K562 (cell line): ENCODE measurements at regions not wholly inside any gene's neighbourhood (a gene's known extent, or its start where the extent isn't known, plus 50 kb on each side); places are given as distances from the start of the nearest gene placed in this dataset.

ENCODE experiments used
- ATAC-seq: fragments of 200-7000 bp; cut with Tn5 transposase; 3 replicates; pipeline ENCODE4 v1.9.1; 2020; ENCODE audit warnings: moderate library complexity
- BruUV-seq: library from RNA; stranded (reverse); fragments of 400-500 nt; replicated peaks from 2 replicates; lab custom pipeline; 2021; lab: Mats Ljungman, UMichigan
- CTCF ChIA-PET: fragments of 300-600 bp; formaldehyde crosslinking; extraction: SDS; loops from one replicate; lab custom pipeline; 2021; ENCODE audit warnings: low intra/inter-chr PET ratio; lab: Yijun Ruan, JAX
- POLR2A ChIA-PET: fragments of 300-600, 350-650 bp; sonication (Branson Sonifier 250); formaldehyde crosslinking; extraction: SDS; loops from one replicate; lab custom pipeline; 2021; ENCODE audit warnings: antibody characterized with exemption, inconsistent platforms; lab: Yijun Ruan, JAX
- DNase-seq, 4 experiments: peaks; one replicate each; pipeline versions ENCODE4 v3.0.0 to v3.0.0-alpha.2; 2011 to 2018; ENCODE audit warnings: low spot score in 3 of 4, mixed read lengths in 3 of 4; ENCODE audit errors: extremely low read depth in 1 of 4
- FAIRE-seq: peaks from 2 replicates; lab custom pipeline; 2011; peaks lifted over from hg19 to GRCh38; lab: Jason Lieb, UNC
- H2AFZ ChIP-seq: 2 replicates; pipeline ENCODE4 v1.6.0; 2011; ENCODE audit warnings: low read depth, low read length, control low read depth, inconsistent platforms
- H3K27ac ChIP-seq: fragments of 200-600 bp; 3 replicates; pipeline ENCODE4 v1.8.0; 2011; ENCODE audit warnings: low read depth, mild to moderate bottlenecking, control low read depth, inconsistent platforms, low read length, moderate library complexity, mixed read lengths; ENCODE audit errors: extremely low read depth
- H3K27me3 ChIP-seq, 2 experiments: fragments of 300-600 bp in 1 of 2; 2 replicates in 1 of 2; 3 replicates in 1 of 2; pipeline versions ENCODE4 v1.6.0 to v1.8.0; 2011; ENCODE audit warnings: inconsistent platforms in 2 of 2, low read length in 2 of 2, mild to moderate bottlenecking in 1 of 2, mixed read lengths in 1 of 2, moderate library complexity in 1 of 2; ENCODE audit not compliant: control insufficient read depth in 2 of 2, insufficient read depth in 2 of 2
- H3K36me3 ChIP-seq: fragments of 300-600 bp; 3 replicates; pipeline ENCODE4 v1.8.0; 2011; ENCODE audit warnings: mild to moderate bottlenecking, low read length, inconsistent platforms; ENCODE audit not compliant: control insufficient read depth, insufficient read depth
- H3K4me1 ChIP-seq, 2 experiments: fragments of 200-600 bp in 1 of 2; replicated peaks in 1 of 2; 2 replicates in 1 of 2; 3 replicates in 1 of 2; pipeline versions ENCODE4 v1.5.1 to v1.8.0; 2011; ENCODE audit warnings: inconsistent platforms in 2 of 2, low read length in 2 of 2, mild to moderate bottlenecking in 1 of 2, mixed read lengths in 1 of 2, moderate library complexity in 1 of 2; ENCODE audit not compliant: control insufficient read depth in 2 of 2, insufficient read depth in 2 of 2
- H3K4me2 ChIP-seq: 2 replicates; pipeline ENCODE4 v1.6.1; 2011; ENCODE audit warnings: low read length, control low read depth, inconsistent platforms, mixed read lengths; ENCODE audit not compliant: insufficient read depth
- H3K4me3 ChIP-seq: fragments of 200-600 bp; sonication (generic), shearing (Covaris generic); 2 replicates; pipeline ENCODE4 v1.5.1; 2016; ENCODE audit warnings: control low read depth, inconsistent platforms
- H3K79me2 ChIP-seq: fragments of 200-600 bp; 3 replicates; pipeline ENCODE4 v1.8.0; 2011; ENCODE audit warnings: low read length, inconsistent platforms; ENCODE audit not compliant: control insufficient read depth, insufficient read depth
- H3K9ac ChIP-seq, 2 experiments: 2 replicates each; pipeline versions ENCODE4 v1.6.0 to v1.6.1; 2011; ENCODE audit warnings: low read depth in 2 of 2, low read length in 2 of 2, control low read depth in 1 of 2, inconsistent platforms in 1 of 2, mild to moderate bottlenecking in 1 of 2, mixed read lengths in 1 of 2; ENCODE audit not compliant: insufficient read depth in 1 of 2
- H3K9me1 ChIP-seq: one replicate; pipeline ENCODE4 v1.6.0; 2011; ENCODE audit warnings: inconsistent platforms, mild to moderate bottlenecking, low read length, moderate library complexity; ENCODE audit not compliant: control insufficient read depth, insufficient read depth
- H3K9me3 ChIP-seq: replicated peaks from 2 replicates; pipeline ENCODE4 v1.5.1; 2011; ENCODE audit warnings: low read depth, low read length, inconsistent platforms; ENCODE audit not compliant: control insufficient read depth, insufficient read depth
- H4K20me1 ChIP-seq: replicated peaks from 2 replicates; pipeline ENCODE4 v1.6.1; 2011; ENCODE audit warnings: low read length, inconsistent platforms, mixed read lengths; ENCODE audit not compliant: control insufficient read depth, insufficient read depth
- HNRNPL ChIP-seq: fragments of 200-400 bp; formaldehyde crosslinking; IDR thresholded peaks from 2 replicates; pipeline ENCODE4 v1.6.1; 2017; ENCODE audit warnings: low read depth, mild to moderate bottlenecking, low read length
- HNRNPLL ChIP-seq: fragments of 200-400 bp; formaldehyde crosslinking; IDR thresholded peaks from 2 replicates; pipeline ENCODE4 v1.6.1; 2017; ENCODE audit warnings: low read length, low read depth, mild to moderate bottlenecking; ENCODE audit not compliant: poor library complexity, severe bottlenecking
- KLF6 ChIP-seq: fragments of 250-450 bp; sonication (Bioruptor Pico); IDR thresholded peaks from 2 replicates; pipeline ENCODE4 v1.4.0; 2020; ENCODE audit warnings: mild to moderate bottlenecking, moderate library complexity, borderline replicate concordance
- MAFK ChIP-seq: IDR thresholded peaks from 2 replicates; pipeline ENCODE4 v1.6.1; 2011; ENCODE audit warnings: low read length, improper control_type of control experiment
- MTF1 ChIP-seq: fragments of 250-450 bp; sonication (Bioruptor Pico); IDR thresholded peaks from 2 replicates; pipeline ENCODE4 v1.9.0; 2021; ENCODE audit warnings: moderate library complexity, mild to moderate bottlenecking, inconsistent platforms, borderline replicate concordance
- NR2F6 ChIP-seq: fragments of 450-650 bp; formaldehyde crosslinking; IDR thresholded peaks from 2 replicates; pipeline ENCODE4 v1.4.0; 2020; ENCODE audit warnings: mild to moderate bottlenecking
- PHF20 ChIP-seq: fragments of 450-650 bp; IDR thresholded peaks from 2 replicates; pipeline ENCODE4 v1.6.1; 2018; ENCODE audit not compliant: partially characterized antibody
- TAF15 ChIP-seq: fragments of 200-400 bp; formaldehyde crosslinking; IDR thresholded peaks from 2 replicates; pipeline ENCODE4 v1.6.1; 2017; ENCODE audit warnings: mild to moderate bottlenecking, low read depth, low read length, moderate library complexity
- ZBTB8A ChIP-seq: fragments of 450-650 bp; IDR thresholded peaks from 2 replicates; pipeline ENCODE4 v1.6.1; 2018; ENCODE audit warnings: mild to moderate bottlenecking, moderate library complexity; ENCODE audit not compliant: partially characterized antibody
- ZNF347 ChIP-seq: fragments of 450-650 bp; formaldehyde crosslinking; IDR thresholded peaks from 2 replicates; pipeline ENCODE4 v1.4.0; 2020; ENCODE audit warnings: low read depth, mild to moderate bottlenecking, moderate library complexity
- WGBS: fragments of 100-300 bp; shearing (Covaris generic); methylation state at CpG from one replicate; pipeline ENCODE4 v1.1.6; 2016; ENCODE audit warnings: low coverage, mixed read lengths; ENCODE audit not compliant: insufficient coverage; ENCODE audit errors: missing lambda C conversion rate; 5-methylcytosine and 5-hydroxymethylcytosine counted together
- in situ Hi-C: fragments of 300-500 bp; cut with MboI; formaldehyde crosslinking; loops from 4 replicates; pipeline ENCODE4 v1.15.0; 2018; ENCODE audit warnings: inconsistent platforms, mixed read lengths
- intact Hi-C: fragments of 100-400 bp; cut with micrococcal nuclease; formaldehyde crosslinking; loops from 2 replicates; pipeline ENCODE4 v1.14.2; 2022
- TF ChIP-seq, protein P1 (sequence below): sonication (generic); formaldehyde crosslinking; IDR thresholded peaks from 2 replicates; pipeline ENCODE4 v1.9.0; 2022; ENCODE audit warnings: mild to moderate bottlenecking, missing genetic modification reagents
- TF ChIP-seq, protein P2 (sequence below): sonication (generic); IDR thresholded peaks from 2 replicates; pipeline ENCODE4 v1.6.1; 2016
- TF ChIP-seq, protein P3 (sequence below): fragments of 250-450 bp; sonication (Bioruptor Pico); IDR thresholded peaks from 2 replicates; pipeline ENCODE4 v1.8.0; 2022; ENCODE audit warnings: moderate library complexity, mild to moderate bottlenecking, inconsistent platforms
- TF ChIP-seq, protein P4 (sequence below), 3 experiments: fragments of 200-800 bp in 1 of 3; sonication (Bioruptor generic) in 1 of 3; sonication (generic) in 1 of 3; formaldehyde crosslinking in 1 of 3; IDR thresholded peaks; 2 replicates each; pipeline versions ENCODE4 v1.6.1 to v1.8.0; 2016 to 2022; ENCODE audit warnings: mild to moderate bottlenecking in 2 of 3, missing compliant biosample characterization in 2 of 3, missing genetic modification characterization in 2 of 3, missing genetic modification reagents in 1 of 3

DNA sequence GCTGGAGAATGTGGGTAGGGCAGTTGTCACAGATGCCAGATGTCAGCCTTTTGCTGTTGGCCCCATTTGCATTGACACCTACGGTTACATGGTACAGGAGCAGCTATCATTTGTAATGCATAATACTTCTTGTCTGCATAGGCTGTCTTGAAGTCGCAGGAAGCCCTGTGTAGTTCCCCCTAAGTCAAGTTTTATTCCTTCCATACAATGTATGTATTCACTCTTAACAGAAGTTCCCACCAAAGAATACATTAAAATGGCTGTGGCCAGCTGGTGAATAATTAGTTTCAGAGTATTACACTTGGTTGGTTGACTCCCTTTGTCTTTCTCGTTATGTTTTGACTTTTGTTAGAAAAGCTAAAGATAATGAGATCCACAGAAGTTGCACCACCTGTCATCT lies 1169.0 kb downstream of the REEP3 start:
- no peak overlapping the region for H3K4me3 ChIP-seq
- no peaks in the 10 kb centered on the region for H3K36me3 ChIP-seq
- H3K9me3 ChIP-seq: no peaks in the 10 kb centered on the region
- in situ Hi-C loops: no loop called here
- H3K9me1 ChIP-seq: no peaks in the 10 kb centered on the region
- ChIA-PET POLR2A (no interaction called here), CTCF (no interaction called here)
- no peaks in the 10 kb centered on the region for H3K27me3 ChIP-seq
- H2AFZ ChIP-seq: no peak overlapping the region
- intact Hi-C loops: no loop called here
- ATAC-seq: no peak
- FAIRE-seq: no peak
- WGBS: 5% methylated on average over 3 of the region's 3 CpGs
- H4K20me1 ChIP-seq: no peaks in the 10 kb centered on the region
- no peaks in the 10 kb centered on the region for H3K79me2 ChIP-seq
- no peak overlapping the region for H3K9ac ChIP-seq
- TF ChIP-seq, protein P1, sequence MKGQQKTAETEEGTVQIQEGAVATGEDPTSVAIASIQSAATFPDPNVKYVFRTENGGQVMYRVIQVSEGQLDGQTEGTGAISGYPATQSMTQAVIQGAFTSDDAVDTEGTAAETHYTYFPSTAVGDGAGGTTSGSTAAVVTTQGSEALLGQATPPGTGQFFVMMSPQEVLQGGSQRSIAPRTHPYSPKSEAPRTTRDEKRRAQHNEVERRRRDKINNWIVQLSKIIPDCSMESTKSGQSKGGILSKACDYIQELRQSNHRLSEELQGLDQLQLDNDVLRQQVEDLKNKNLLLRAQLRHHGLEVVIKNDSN (CRISPR knock-in tag): no peak
- no peak for TF ChIP-seq ZNF347 (CRISPR knock-in tag)
- no peak for TF ChIP-seq KLF6 (CRISPR knock-in tag)
- TF ChIP-seq TAF15: no peak
- no peak for TF ChIP-seq MAFK
- TF ChIP-seq, protein P2, sequence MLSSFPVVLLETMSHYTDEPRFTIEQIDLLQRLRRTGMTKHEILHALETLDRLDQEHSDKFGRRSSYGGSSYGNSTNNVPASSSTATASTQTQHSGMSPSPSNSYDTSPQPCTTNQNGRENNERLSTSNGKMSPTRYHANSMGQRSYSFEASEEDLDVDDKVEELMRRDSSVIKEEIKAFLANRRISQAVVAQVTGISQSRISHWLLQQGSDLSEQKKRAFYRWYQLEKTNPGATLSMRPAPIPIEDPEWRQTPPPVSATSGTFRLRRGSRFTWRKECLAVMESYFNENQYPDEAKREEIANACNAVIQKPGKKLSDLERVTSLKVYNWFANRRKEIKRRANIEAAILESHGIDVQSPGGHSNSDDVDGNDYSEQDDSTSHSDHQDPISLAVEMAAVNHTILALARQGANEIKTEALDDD: no peak
- no peak for TF ChIP-seq HNRNPLL
- TF ChIP-seq MTF1 (CRISPR knock-in tag): no peak
- TF ChIP-seq PHF20: no peak
- TF ChIP-seq NR2F6 (CRISPR knock-in tag): no peak
- TF ChIP-seq HNRNPL: no peak
- TF ChIP-seq ZBTB8A: no peak
- TF ChIP-seq, protein P3, sequence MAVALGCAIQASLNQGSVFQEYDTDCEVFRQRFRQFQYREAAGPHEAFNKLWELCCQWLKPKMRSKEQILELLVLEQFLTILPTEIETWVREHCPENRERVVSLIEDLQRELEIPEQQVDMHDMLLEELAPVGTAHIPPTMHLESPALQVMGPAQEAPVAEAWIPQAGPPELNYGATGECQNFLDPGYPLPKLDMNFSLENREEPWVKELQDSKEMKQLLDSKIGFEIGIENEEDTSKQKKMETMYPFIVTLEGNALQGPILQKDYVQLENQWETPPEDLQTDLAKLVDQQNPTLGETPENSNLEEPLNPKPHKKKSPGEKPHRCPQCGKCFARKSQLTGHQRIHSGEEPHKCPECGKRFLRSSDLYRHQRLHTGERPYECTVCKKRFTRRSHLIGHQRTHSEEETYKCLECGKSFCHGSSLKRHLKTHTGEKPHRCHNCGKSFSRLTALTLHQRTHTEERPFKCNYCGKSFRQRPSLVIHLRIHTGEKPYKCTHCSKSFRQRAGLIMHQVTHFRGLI (CRISPR knock-in tag): no peak
- TF ChIP-seq, protein P4, sequence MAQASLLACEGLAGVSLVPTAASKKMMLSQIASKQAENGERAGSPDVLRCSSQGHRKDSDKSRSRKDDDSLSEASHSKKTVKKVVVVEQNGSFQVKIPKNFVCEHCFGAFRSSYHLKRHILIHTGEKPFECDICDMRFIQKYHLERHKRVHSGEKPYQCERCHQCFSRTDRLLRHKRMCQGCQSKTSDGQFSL (CRISPR knock-in tag; IDR thresholded peaks at IDR 0.05): no peak
- TF ChIP-seq, protein P4 (tag; IDR thresholded peaks at IDR 0.05): no peak
- no peak overlapping the region for H3K27ac ChIP-seq
- H3K4me1 ChIP-seq: no peaks in the 10 kb centered on the region
- BruUV-seq: no TSS peak
- no peak for DNase-seq
- H3K4me2 ChIP-seq: no peak overlapping the region
